ENCODE measurements at regions not wholly inside any gene's neighbourhood (a gene's known extent, or its start where the extent isn't known, plus 50 kb on each side); places are given as distances from the start of the nearest gene placed in this dataset.
"Not testable (repeated sequence)": the region's sequence is repeated elsewhere in the genome, so short reads cannot be mapped to it uniquely, and the experiment has no call there.

DNA sequence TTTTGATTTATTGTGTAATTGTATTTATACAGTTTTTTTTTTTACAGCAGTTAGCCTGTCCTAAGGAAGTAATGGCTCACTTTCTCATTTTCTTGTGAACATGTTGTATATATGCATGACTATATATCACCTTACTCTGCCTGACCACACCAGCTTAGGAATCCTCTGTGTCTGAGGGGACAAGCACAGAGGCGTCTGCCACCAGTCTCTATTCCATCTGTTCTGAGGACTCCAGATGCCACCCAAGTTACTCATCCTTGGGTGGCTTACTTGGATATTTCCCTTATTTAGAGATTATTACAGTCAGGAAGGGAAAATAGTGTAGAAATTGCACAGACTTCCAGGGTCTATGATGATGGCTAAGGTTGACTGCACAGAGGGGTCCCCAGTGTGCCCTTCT is 256.3 kb upstream of the C9orf72 start:
- TF ChIP-seq, protein P1, sequence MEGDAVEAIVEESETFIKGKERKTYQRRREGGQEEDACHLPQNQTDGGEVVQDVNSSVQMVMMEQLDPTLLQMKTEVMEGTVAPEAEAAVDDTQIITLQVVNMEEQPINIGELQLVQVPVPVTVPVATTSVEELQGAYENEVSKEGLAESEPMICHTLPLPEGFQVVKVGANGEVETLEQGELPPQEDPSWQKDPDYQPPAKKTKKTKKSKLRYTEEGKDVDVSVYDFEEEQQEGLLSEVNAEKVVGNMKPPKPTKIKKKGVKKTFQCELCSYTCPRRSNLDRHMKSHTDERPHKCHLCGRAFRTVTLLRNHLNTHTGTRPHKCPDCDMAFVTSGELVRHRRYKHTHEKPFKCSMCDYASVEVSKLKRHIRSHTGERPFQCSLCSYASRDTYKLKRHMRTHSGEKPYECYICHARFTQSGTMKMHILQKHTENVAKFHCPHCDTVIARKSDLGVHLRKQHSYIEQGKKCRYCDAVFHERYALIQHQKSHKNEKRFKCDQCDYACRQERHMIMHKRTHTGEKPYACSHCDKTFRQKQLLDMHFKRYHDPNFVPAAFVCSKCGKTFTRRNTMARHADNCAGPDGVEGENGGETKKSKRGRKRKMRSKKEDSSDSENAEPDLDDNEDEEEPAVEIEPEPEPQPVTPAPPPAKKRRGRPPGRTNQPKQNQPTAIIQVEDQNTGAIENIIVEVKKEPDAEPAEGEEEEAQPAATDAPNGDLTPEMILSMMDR (IDR thresholded peaks at IDR 0.05; ENCODE audit: low read depth, low read length) = no peak
- no peak overlapping the region for H3K4me3 ChIP-seq (ENCODE audit: low read depth, low read length)

DNA sequence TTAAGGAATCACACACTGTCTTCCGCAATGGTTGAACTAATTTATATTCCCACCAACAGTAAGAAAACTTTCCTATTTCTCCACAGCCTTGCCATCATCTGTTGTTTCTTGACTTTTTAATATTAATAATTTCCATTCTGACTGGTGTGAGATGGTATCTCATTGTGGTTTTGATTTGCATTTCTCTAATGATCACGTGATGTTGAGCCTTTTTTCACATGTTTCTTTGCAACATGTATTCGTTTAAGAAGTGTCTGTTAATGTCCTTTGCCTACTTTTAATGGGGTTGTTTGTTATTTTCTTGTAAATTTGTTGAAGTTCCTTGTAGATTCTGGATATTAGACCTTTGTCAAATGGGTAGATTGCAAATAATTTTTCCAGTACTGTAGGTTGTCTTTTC is 258.8 kb upstream of the C9orf72 start:
- not testable (repeated sequence) for H3K4me3 ChIP-seq (ENCODE audit: low read depth, low read length)

DNA sequence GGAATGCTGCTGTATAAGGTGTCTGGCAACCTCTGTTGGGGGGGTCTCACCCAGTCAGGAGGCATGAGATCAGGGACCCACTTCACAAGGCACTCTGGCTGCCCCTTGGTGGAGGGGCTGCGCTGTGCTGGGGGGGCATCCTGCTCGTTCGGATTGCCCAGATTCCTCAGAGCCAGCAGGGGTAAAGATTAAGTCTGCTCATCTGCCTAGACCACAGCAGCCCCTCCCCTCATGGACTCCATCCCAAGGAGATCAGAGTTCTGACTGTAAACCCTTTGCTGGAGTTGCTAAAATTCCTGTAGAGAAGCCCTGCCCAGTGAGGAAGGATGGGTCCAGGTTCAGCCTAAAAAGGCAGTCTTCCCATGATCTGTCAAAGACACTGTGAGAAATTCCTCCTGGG is 262.0 kb upstream of the C9orf72 start:
- TF ChIP-seq, protein P1 (IDR thresholded peaks at IDR 0.05; ENCODE audit: low read depth, low read length) = no peak
- H3K4me3 ChIP-seq (ENCODE audit: low read depth, low read length) = no peak overlapping the region

DNA sequence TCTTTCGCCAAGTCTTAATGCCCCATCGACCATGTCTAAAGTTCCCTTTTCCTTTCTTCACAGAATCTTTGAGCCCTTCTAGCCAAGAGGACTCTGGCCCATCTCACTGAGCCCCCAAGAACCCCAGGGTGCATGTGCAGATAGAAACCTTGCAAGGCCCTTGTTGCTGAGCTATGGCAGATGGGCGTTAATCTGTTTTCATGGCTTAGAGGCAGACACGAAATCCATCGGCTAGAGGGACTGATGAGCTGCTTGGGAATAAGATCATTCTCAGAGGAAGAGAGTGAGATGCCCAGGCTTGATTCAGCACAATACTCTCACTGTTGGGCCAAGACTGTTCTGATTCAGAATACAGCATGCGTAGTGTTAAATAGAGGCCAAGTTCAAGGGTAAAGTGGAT is 262.5 kb upstream of the C9orf72 start:
- TF ChIP-seq, protein P1 (IDR thresholded peaks at IDR 0.05; ENCODE audit: low read depth, low read length) = no peak
- no peak overlapping the region for H3K4me3 ChIP-seq (ENCODE audit: low read depth, low read length)

DNA sequence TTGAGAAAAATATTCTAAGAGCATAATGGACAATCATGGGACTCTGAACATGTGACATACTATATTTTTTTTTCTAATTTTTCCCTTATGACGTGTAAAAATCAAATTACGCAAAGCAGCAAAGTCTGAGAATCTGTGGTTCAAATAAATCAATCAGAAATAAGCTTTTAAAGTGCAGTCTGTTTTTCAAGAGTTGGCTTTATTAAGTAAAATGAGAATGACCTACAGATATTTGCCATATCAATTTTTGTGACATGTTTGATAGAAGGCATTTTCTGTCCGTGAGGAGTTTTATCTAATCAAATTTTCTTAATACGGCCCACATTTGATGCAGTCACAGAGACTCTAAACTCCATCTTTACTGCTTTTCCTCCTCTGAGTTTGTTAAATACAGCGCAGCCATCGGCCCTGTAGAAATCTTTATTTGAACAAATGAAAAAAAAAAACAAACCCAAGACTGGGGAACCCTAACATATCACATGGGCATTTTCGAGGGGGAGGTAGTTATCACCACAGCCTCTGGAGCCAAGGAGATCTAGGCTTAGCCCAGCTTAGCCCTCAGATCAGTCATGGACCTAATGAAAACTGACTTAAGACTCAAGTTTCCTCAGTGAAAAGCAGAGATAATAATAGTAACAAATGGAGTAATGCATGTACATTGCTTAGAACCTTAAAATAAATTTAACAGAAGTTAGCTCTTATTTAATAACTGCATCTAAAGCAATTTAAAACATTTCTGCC is 263.6 kb upstream of the C9orf72 start:
- TF ChIP-seq, protein P1 (IDR thresholded peaks at IDR 0.05; ENCODE audit: low read depth, low read length) = no peak
- no peak overlapping the region for H3K4me3 ChIP-seq (ENCODE audit: low read depth, low read length)

DNA sequence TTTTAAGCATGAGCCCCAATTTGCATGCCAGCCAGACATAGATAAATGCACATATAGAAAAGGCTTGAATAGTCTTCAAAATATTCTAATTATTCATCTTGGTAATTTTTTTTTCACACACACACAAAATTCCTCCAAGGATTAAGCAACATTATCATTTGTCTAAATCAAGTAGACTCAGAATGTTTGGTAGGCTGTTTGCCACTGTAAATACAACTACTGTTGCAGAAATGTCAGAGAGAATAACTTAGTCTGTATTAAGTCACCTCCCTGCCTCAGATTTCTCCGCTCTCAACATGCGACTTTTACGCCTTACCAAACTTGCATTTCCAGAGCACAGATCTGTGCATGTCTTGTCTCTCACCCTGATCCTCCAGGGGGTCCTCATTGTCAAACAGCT is 265.6 kb upstream of the C9orf72 start:
- TF ChIP-seq, protein P1 (IDR thresholded peaks at IDR 0.05; ENCODE audit: low read depth, low read length) = no peak
- no peak overlapping the region for H3K4me3 ChIP-seq (ENCODE audit: low read depth, low read length)

DNA sequence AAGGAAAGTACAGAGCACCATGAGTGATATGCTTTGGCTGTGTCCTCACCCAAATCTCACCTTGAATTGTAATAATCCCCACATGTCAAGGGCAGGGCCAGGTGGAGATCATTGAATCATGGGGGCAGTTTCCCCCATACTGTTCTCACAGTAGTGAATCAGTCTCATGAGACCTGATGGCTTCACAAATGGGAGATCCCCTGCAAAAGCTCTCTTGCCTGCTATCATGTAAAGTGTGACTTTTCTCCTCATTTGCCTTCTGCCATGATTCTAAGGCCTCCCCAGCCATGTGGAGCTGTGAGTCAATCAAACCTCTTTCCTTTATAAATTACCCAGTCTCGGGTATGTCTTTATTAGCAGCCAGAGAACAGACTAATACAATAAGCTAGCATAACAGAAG is 266.5 kb upstream of the C9orf72 start:
- H3K4me3 ChIP-seq (ENCODE audit: low read depth, low read length) = not testable (repeated sequence)

DNA sequence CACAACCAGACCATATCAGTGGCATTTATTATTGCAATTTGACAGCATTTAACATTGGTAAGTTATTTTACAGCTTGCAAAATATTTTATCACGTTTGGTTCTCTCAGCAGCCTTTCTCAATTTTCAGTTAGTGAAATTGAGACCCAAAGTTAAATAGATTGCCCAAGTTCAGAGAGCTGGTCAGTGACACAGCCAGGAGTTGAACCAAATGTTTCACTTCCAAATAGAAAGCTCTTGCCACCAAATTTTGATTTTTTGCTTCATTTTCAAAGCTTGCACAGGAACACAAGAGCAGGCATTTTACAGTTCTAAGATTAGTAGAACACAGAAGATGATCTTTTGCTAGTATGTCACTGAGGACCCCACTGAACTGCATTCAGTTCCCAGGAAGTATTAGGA is 271.5 kb upstream of the C9orf72 start:
- no peak overlapping the region for H3K4me3 ChIP-seq (ENCODE audit: low read depth, low read length)
- TF ChIP-seq, protein P1 (IDR thresholded peaks at IDR 0.05; ENCODE audit: low read depth, low read length) = no peak

Data from WI38 (cell line).